ENCODE measurements at regions not wholly inside any gene's neighbourhood (a gene's known extent, or its start where the extent isn't known, plus 50 kb on each side); places are given as distances from the start of the nearest gene placed in this dataset.
"Not testable (repeated sequence)": the region's sequence is repeated elsewhere in the genome, so short reads cannot be mapped to it uniquely, and the experiment has no call there.

DNA sequence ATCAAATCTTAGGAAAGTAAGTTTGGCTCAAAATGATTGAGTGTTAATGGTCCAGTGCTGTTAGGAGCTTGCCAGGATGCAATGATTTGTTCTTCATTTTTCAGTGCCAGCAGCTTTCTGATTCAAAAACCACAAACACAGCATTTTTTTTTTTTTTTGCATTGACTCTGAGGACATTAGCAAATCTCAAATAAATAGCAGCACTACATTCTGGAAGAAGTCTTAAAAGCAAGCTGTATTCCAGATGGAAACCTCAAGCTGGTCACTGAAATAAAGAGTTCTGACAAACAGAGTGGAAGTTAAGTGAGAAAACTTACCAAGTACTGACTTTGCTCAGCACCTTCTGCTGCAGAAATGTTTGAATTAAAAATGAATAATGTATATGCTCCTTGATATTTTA, 1653.1 kb upstream of the CDH9 start:
- no peak for DNase-seq (ENCODE audit: low read depth)

DNA sequence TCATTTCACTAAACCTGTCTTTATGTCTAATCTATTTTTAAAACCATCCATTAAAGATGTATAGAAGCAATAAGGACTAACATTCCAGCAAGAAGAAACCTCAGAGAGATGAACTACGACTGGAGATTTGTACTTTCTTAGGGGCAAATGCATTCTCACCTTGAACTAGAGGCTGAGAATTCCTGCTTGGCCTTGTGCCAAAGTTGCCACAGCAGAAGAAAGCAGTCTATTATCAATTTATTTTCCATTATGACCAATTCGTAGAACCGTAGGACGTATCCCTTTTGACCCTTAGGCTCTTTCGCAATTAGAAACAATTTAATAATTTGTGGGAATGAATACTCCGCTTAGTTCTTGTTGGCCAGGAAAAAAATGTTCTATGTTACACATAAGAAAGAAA, 1647.4 kb upstream of the CDH9 start:
- DNase-seq (ENCODE audit: low read depth), result no peak

DNA sequence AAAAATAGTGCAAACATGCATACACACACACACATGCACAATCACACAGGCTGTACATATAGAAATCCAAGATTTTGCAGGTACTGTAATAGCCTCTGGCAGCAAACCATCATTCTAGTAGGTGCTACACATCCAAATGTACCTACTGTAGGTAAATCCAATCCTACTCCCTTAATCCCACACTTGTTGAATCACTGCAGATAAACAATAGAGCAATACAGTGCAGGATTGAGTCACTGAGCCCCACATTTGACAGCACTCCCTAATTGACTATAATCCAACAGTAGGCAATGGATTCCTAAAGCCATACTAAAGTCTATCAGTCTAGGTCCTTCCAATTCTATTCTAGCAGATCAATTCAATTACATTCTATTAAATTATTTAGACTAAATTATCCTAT, 1640.5 kb upstream of the CDH9 start:
- DNase-seq (ENCODE audit: low read depth), result no peak

DNA sequence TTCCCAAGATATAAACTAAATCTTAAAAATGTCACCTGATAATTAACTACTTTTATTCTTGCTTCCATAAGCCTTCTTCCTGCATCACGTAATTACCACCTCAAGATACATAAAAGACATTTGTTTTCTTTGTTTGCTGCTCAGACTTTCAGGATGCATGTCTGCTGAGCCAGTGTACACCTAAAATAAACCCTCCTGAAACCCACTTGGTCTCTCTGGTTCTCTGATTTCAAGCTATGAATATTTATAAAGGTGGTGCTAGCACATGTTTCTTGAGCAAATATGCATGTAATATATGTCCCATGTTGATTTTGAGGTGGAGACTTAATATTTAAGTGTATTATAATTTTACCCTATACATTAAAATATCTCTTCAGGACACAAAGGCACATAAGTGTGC, 1627.7 kb upstream of the CDH9 start:
- DNase-seq (ENCODE audit: low read depth), result no peak

DNA sequence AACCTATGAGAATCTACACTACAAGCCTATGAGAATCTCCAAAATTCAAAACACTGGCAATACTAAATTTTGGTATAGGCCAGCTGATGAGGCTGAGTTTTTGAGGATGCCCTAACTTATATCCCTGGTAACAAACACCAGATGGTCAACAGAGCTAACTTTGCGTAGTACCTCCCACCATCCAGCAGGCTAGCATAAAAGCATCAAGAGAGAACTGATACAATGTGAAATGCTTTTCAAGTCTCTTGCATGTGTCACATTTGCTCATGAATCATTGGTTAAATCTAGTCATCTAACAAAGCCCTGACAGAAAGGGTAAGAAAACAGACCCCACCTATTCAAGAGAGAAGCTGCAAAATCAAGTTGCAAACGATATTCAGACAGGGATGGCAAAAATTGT, 1609.7 kb upstream of the CDH9 start:
- DNase-seq (ENCODE audit: low read depth), result no peak

DNA sequence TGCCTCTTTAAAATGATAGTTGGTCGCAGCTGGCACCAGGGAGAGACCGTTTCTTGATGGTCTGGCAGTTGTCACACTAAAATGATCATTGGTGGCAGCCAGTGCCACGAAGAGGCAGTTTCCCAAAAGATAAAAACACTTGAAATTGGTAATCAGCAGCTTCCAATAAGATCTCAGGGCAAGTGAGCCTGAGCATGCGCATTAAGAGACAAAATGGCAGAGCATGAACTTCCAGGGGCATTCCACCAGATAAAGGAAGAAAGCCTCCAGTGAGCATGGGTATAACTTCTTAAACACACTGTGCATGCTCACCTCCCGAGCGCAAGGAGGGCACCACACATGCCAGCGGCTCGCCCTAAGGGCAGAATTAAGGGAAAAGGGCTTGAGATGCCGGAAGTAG, 1594.2 kb upstream of the CDH9 start:
- DNase-seq (ENCODE audit: low read depth), result no peak

DNA sequence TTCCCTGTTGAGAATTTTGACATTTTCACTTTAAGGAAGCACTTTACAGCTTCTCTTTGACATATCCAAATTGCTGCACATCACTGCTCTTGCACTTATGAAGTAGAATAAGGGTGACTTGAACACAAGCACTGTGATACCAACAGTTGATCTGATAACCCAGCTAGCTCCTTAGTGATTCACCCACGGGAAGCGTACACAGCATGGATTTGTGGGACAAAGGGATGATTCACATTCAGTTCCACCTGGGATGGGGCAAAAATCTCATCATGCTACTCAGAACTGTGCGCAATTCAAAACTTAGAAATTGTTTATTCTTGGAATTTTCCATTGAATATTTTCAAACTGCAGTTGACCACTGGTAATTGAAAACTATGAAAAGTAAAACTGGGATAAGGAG, 1565.5 kb upstream of the CDH9 start:
- DNase-seq (ENCODE audit: low read depth), result no peak

DNA sequence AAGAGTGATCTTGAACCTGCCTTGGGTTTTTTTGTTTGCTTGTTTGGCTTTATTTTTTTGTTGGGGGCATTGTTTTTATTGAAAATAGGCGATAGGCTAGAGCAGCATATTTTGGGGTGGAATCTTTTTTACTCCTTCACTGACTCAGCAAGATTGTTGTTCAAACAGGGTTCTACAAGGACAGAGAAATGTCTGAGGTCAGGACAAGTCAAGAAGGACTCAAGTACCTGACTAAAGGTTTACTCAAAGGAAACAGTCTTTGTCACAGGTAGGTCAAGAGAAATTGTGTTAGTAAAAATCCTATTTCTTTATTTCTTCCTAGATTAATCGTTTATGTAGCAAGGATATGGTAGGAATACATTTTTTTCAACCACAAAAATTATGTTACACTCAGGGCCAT, 1564.0 kb upstream of the CDH9 start:
- no peak for DNase-seq (ENCODE audit: low read depth)

DNA sequence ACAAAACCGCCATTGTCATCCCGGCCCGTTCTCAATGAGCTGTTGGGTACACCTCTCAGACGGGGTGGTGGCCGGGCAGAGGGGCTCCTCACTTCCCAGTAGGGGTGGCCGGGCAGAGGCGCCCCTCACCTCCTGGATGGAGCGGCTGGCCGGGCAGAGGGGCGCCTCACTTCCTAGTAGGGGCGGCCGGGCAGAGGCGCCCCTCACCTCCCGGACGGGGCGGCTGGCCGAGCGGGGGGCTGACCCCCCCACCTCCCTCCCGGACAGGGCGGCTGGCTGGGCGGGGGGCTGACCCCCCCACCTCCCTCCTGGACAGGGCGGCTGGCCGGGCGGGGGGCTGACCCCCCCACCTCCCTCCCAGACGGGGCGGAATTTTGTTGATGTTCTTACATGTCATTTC, 1558.3 kb upstream of the CDH9 start:
- DNase-seq (ENCODE audit: low read depth), result not testable (repeated sequence)

DNA sequence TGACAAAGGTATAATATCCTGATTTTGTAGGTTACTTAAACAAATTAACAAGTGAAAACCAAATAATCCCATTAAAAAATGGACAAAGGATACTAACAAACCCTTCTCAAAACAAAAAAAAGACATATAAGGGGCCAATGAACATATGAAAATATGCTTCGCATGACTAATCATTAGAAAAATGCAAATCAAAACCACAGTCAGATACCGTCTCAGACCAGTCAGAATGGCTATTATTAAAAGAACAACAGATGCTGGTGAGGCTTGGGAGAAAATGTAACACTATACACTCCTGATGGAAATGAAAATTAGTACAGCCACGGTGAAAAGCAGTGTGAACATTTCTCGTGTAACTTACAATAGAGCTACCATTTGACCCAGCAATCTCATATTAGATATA, 1542.2 kb upstream of the CDH9 start:
- no peak for DNase-seq (ENCODE audit: low read depth)

DNA sequence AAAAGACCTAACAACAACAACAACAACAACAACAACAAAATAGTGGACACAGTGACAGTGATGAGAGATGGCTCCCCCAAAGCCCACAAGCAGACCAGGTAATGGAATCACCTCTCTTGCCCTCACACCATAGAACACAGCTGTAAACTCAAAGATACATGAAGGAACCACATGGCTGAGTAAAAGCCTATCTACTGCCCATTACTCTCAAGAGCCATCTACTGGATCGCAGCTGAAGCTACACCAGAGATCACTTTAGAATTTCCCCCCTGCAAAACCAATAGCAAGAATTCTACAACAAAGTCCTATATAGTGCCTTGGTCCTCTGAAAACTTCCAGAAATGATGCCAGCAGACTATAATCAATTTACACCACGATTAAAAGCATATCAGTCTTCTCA, 1537.6 kb upstream of the CDH9 start:
- DNase-seq (ENCODE audit: low read depth), result no peak

DNA sequence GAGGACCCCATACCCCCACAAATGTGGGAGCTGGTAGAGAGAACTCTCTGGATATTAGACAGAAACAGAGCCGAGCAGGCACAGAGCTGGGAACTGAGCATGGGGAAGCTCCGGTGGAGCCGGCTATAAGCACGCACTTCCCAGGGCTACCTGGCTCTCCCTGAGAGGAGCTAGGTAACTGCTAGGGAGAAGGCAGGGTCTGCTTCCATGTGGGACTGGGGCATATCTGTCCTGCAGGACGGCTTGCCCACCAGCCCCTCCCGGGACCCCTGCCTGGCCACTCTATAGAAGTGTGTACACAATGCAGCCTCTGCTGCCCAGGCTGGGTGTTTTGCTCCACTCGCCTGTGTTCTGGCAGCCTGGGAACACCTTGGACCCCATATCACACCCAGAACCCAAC, 1537.0 kb upstream of the CDH9 start:
- DNase-seq (ENCODE audit: low read depth), result no peak

DNA sequence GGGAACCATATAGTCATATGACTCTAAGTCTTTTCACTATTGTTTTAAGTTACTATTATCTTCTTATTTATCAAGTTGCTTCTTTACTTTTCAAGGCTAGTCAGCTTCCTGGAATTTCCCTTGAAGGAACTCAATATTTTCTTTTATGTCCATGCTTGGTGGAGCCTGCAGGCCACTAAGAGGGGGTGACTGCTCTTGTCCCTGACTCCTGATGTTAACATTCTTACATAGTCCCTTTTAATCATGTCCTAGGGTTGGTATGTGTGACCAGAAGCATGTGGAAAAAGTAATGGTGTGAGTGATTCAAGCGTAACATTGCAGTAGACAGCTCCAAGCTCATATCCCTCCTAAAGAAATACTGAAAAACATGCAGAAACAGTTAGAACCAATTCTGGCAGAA, 1536.2 kb upstream of the CDH9 start:
- DNase-seq (ENCODE audit: low read depth), result no peak

DNA sequence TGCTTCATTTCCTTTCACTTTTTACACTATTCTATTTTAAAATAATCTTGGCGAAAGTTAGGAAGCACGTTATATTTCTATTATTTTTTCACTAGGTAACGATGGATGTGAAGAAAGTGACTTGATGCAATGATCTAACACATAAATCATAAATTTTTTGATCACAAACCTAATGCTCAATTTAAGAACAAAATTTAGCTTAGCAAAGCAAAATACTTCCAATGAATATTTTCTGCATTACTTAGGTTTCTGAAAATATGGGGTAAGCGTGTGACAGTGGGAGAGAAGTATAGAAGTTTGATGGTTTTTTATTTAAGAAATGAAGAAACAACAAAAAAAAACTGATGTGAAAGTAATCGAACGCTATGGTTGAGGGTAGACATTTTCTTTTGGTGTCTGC, 1528.7 kb upstream of the CDH9 start:
- no peak for DNase-seq (ENCODE audit: low read depth)

DNA sequence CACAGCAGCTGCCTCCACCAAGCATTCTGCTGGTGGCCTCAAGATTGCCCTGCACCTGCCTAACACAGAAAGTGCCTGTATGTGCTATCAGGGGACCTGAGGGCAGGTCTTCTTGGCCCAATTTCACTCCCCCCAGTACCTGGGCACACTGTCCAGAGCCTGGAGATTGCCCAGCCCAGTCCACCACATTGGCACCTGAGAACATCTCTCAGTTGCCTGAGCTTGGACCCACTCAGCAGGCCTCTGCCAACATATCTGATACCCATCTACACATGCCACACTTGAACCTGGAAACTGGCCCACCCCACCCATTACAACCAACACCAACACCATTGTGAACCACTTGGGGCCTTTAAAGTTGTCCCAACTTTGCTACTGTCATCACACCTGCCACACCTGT, 1523.1 kb upstream of the CDH9 start:
- DNase-seq (ENCODE audit: low read depth), result no peak

DNA sequence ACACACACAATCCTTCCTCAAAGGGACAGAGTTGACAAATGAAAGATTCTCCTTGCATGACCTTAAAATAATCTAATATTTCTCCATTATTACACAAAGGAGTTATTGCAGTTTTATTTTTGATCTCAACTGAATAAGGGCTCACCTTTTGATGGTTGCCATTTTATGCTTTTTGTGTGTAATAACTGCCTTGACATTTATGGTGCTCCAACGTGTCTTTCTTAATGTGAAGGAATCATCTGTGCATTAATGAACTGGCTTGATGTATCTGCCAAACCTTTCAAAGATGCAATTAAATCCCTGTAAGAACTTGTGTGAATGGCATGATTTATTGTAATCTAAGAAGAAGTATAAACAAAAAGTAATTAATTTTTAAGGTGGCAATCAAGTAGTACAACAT, 1519.8 kb upstream of the CDH9 start:
- no peak for DNase-seq (ENCODE audit: low read depth)

DNA sequence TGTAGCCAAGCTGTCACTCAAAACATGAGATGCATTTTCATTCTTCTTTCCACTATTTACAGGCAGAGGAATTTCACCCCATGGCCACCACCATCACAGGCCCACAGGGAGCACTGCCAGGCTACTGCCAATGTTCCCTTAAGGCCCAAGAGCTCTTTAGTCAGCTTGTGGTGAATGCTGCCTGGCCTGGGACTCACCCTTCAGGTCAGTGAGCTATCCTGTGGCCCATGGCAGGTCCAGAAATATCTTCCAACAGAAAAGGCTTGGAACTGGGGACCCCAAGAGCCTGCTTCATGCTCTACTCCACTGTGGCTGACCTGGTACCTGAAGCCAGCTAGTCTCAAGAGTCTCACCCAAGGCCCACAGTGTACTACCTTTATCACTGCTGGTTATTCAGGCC, 1518.7 kb upstream of the CDH9 start:
- no peak for DNase-seq (ENCODE audit: low read depth)

DNA sequence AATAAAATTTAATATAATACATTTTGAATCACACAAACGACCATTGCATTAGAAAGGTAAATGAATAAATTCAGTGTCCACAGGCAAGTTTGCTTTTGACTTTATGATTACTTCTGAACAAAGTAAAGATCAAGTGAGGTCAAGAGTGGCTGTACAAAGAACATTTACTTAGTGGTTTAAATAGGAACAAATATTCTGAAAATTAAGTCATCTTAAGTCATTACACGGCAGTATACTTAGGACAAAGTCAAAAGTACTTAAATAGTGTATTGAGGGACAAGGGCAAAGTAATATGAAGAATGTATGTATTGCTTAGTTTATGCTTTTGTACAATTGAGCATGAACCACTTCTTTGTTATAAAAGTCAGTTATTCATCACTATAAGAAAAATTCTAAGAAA, 1511.2 kb upstream of the CDH9 start:
- DNase-seq (ENCODE audit: low read depth), result no peak

DNA sequence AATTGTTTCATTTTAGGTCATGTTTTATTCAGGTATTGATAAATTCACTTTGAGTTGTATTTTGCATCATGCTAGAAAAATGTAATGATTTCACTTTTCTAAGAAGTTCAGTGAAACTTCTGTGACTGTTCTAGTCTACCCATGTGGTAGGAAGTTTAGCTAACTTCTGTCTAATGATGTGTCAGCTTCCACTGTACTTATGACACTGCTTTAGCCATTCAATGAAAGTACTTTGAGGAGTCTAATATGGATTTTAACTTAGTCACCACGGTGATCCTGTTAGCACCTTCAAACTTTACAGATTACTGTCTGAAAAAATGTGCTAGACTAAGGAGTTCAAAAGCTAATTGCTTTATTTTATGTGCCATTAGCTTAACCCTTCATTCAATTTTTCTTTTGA, 1510.5 kb upstream of the CDH9 start:
- DNase-seq (ENCODE audit: low read depth), result no peak

DNA sequence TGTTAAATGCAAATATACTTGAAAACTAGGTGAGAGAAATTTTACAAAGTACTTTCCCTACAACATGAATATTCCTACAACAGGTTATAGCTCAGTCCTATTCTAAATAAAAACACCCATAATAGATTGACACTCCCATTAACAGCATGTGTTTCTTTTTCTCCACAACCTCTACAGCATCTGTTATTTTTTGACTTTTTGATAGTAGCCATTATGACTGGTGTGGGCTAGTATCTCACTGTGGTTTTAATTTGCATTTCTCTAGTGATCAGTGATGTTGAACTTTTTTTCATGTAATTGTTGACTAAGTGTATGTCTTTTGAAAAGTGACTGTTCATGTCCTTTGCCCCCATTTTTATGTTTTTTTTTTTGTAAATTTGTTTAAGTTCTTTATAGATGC, 1506.1 kb upstream of the CDH9 start:
- DNase-seq (ENCODE audit: low read depth), result no peak

DNA sequence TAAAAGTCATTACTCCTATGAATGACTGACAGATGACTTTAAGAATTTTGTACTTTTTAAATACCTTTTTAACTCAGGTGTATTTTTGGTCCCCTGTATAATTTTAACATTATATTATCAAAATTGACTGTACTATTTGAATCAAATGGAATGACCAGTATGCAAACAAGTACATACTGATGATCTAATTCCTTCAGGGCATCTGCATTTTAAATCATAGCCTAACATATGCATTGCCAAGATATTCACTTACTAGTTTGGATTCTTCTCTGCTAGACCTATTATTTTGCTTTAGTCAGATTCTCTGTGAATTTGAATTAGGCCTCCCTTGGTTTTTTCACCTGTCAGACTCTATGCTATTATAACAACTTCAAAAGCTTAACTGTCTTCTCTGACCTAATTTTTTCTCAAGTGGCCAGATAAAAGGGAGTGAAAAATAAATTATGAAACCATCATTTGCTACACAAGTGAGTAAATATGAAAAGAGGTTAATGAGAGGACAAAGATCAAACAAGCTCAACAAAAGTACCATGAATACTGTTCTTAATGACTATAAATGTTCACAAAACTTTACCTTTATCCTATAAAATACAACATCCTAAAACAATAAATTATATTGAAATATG, 1505.2 kb upstream of the CDH9 start:
- DNase-seq (ENCODE audit: low read depth), result no peak

DNA sequence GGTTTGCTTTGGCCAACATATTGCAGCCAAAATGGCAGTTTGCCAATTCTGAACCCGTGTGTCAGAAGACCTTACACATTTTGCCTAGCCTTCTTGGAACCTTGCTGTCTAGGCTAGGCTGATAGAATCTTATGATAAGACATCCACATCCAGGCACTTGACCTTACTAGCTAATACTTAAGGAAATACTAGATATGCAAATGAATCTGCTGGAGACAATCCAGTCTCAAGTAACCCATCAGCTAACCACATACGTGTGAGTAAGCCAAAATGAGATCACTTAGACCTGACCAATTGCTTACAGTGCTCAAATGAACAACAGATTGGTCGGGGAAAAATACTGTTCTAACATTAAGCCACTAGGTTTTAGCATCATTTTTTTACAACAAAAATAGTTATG, 1504.6 kb upstream of the CDH9 start:
- DNase-seq (ENCODE audit: low read depth), result no peak

DNA sequence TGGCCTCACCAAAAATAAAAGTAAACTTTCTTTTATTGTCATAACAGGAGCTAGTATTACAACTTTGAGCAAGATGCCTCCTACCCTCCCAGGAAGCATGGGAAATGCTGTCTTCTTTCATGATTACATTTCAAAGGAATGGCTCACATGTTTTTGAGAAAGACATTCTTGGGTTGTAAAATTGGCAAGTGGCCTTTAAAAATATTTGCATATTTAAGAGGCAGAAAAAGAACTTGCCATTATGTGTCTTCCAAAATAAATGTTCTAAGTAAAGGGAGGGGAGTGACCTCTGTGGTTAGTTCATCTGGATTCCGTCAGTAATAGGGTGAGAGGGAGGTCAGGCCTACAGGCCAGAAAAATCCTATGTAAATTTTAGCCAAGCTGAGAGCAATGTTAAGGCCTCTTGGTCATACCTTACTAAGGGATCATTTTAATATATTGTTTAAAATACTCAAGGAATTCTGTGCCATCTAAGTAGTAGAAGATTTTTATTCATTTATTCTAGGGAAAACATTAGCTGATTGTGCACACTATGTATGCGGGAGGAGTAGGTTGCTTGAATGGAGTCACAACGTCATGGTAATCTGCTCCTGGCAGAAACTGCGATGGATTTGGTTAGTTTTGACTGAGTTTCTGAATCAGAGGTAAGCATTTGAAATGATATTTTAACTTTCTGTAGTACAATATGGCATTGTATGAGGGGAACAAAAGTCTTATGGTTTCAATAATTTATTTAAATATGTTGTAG, 1485.7 kb upstream of the CDH9 start:
- no peak for DNase-seq (ENCODE audit: low read depth)

DNA sequence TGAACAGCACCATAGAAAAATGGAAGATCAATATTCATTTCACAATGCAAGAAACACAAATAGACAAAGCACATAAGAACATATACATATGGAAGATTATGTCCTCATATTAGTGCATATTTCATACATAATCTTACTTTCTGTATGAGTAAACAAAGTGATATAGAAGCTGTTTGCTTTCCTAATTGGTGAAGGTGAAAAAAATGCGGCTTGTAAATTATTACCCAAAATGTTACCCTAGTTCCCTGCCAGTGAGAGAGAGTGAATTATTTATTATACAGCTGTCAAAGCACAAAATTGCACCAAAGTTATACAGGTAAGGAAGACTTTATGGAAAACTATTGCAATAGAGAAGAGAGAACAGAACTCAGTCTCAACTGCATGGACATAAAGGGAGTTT, 1485.0 kb upstream of the CDH9 start:
- DNase-seq (ENCODE audit: low read depth), result no peak
